ENCODE measurements at regions not wholly inside any gene's neighbourhood (a gene's known extent, or its start where the extent isn't known, plus 50 kb on each side); places are given as distances from the start of the nearest gene placed in this dataset.

DNA sequence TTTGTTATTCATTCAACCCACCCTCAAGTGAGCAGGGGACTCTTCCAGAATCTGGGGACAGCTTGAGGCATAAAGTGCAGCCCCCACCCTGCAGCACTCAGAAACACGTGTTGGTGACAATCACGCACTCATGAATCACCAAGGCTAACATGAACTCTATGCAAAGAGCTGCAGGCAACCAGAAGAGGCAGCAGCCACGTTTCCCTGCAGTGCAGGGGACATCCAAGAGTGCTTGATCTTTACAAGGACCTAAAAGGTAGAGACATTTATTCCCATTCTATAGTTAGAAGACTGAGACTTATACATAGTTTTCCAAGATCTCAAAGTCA lies 135.2 kb upstream of the GDF10 start:
- H2AFZ ChIP-seq (ENCODE audit: low read length): no peak overlapping the region
- H3K4me1 ChIP-seq (ENCODE audit: insufficient read depth, low read length, poor library complexity, severe bottlenecking): peaks cover 5% of the 10 kb centered on the region
- no peaks in the 10 kb centered on the region for H3K79me2 ChIP-seq (ENCODE audit: insufficient read depth, low read length)
- H3K36me3 ChIP-seq (ENCODE audit: insufficient read depth, low read length): no peaks in the 10 kb centered on the region
- no peaks in the 10 kb centered on the region for H3K9me2 ChIP-seq (replicated peaks; ENCODE audit: low read depth, low read length)
- no peaks in the 10 kb centered on the region for H3K27me3 ChIP-seq (ENCODE audit: insufficient read depth, low read length, poor library complexity, severe bottlenecking)
- no peaks in the 10 kb centered on the region for H3K9me3 ChIP-seq (ENCODE audit: insufficient read depth, low read depth, low read length)
- H4K20me1 ChIP-seq (ENCODE audit: insufficient read depth, low read length, poor library complexity, severe bottlenecking): no peaks in the 10 kb centered on the region
- H3K9ac ChIP-seq (ENCODE audit: low read depth, low read length, poor library complexity, severe bottlenecking): no peak overlapping the region
- TF ChIP-seq, protein P1, sequence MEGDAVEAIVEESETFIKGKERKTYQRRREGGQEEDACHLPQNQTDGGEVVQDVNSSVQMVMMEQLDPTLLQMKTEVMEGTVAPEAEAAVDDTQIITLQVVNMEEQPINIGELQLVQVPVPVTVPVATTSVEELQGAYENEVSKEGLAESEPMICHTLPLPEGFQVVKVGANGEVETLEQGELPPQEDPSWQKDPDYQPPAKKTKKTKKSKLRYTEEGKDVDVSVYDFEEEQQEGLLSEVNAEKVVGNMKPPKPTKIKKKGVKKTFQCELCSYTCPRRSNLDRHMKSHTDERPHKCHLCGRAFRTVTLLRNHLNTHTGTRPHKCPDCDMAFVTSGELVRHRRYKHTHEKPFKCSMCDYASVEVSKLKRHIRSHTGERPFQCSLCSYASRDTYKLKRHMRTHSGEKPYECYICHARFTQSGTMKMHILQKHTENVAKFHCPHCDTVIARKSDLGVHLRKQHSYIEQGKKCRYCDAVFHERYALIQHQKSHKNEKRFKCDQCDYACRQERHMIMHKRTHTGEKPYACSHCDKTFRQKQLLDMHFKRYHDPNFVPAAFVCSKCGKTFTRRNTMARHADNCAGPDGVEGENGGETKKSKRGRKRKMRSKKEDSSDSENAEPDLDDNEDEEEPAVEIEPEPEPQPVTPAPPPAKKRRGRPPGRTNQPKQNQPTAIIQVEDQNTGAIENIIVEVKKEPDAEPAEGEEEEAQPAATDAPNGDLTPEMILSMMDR (conservative IDR thresholded peaks at IDR 0.05; ENCODE audit: low read length): no peak
- no peak for TF ChIP-seq EZH2phosphoT487 (IDR thresholded peaks at IDR 0.05; ENCODE audit: borderline replicate concordance)
- no peaks in the 10 kb centered on the region for H3F3A ChIP-seq (ENCODE audit: low read depth)
- no peak overlapping the region for H3K4me2 ChIP-seq (ENCODE audit: low read depth, low read length, poor library complexity, severe bottlenecking)
- H3K4me3 ChIP-seq (ENCODE audit: low read length, poor library complexity, severe bottlenecking): no peak overlapping the region

DNA sequence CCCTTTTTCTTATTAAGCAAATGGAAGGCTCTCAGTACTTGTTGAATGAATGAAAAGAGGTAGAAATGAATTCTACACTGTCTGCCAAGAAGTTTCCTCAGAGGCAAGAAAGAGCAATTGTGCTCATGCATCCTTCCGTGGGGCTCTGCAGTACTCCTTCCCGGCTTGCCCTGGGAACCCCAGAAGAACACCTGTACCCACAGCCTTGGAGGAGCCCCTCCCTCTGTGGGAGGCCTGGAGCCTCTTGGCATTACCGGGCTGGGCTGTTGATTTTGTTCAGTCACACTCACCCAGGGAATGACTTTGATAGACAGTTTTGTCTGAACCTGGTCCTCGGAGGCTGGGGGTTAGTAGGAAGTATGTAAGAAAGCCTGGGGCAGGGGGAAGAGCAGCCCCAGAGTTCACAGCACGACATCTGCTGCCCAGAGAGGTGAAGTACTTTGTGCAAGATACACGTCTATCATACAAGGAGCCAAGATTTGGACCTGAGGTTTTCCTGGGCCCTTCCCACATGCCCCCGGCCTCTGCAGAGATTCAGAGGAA lies 134.8 kb upstream of the GDF10 start:
- Histone ChIP-seq H3K4me3 (ENCODE audit: low read length, poor library complexity, severe bottlenecking) (no peak overlapping the region), H2AFZ (ENCODE audit: low read length) (no peak overlapping the region), H3K9ac (ENCODE audit: low read depth, low read length, poor library complexity, severe bottlenecking) (no peak overlapping the region), H3K9me3 (ENCODE audit: insufficient read depth, low read depth, low read length) (no peaks in the 10 kb centered on the region), H3K79me2 (ENCODE audit: insufficient read depth, low read length) (no peaks in the 10 kb centered on the region), H4K20me1 (ENCODE audit: insufficient read depth, low read length, poor library complexity, severe bottlenecking) (no peaks in the 10 kb centered on the region), H3K4me1 (ENCODE audit: insufficient read depth, low read length, poor library complexity, severe bottlenecking) (peaks cover 5% of the 10 kb centered on the region), H3F3A (ENCODE audit: low read depth) (no peaks in the 10 kb centered on the region), H3K27me3 (ENCODE audit: insufficient read depth, low read length, poor library complexity, severe bottlenecking) (no peaks in the 10 kb centered on the region), H3K4me2 (ENCODE audit: low read depth, low read length, poor library complexity, severe bottlenecking) (no peak overlapping the region), H3K9me2 (replicated peaks; ENCODE audit: low read depth, low read length) (no peaks in the 10 kb centered on the region), H3K36me3 (ENCODE audit: insufficient read depth, low read length) (no peaks in the 10 kb centered on the region)
- TF ChIP-seq, protein P1 (conservative IDR thresholded peaks at IDR 0.05; ENCODE audit: low read length): no peak
- TF ChIP-seq EZH2phosphoT487 (IDR thresholded peaks at IDR 0.05; ENCODE audit: borderline replicate concordance): no peak

DNA sequence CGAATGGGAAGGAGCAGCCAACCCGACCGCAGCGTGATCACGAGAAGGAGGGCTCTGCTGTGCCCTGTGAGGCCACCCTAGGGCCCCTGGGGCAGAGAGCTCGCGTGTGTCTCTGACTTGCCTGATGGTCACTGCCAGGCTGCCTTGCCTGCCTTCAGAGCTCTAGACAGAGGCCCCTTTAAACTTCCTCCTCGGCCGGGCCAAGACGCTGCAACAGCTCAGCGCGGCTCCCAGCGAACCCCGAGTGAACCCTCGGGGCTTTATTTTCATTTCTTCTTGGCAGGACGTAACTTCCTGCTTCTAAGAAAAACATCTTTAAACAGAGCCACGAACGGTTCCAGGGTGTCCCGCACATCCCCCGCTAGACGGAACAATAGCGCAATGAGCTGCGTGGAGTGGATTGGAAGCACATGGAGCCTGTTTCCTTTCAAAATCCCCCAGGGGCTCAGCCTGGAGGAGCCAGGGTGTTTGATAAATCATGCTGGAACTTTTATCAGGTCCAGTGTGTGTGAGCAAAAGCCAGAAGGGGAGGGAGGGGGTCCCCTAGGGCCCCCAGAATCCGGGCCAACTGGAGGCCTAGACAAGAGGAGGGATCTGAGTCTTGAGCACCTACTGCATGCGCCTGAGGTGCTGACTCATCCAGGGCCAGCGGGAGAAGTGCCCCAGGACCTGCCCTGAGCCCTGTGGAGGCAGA lies 134.1 kb upstream of the GDF10 start:
- no peaks in the 10 kb centered on the region for H3K36me3 ChIP-seq (ENCODE audit: insufficient read depth, low read length)
- H3K4me1 ChIP-seq (ENCODE audit: insufficient read depth, low read length, poor library complexity, severe bottlenecking): peaks cover 5% of the 10 kb centered on the region
- no peaks in the 10 kb centered on the region for H3F3A ChIP-seq (ENCODE audit: low read depth)
- no peak overlapping the region for H3K9ac ChIP-seq (ENCODE audit: low read depth, low read length, poor library complexity, severe bottlenecking)
- H3K4me3 ChIP-seq (ENCODE audit: low read length, poor library complexity, severe bottlenecking): no peak overlapping the region
- no peak overlapping the region for H3K4me2 ChIP-seq (ENCODE audit: low read depth, low read length, poor library complexity, severe bottlenecking)
- H3K9me3 ChIP-seq (ENCODE audit: insufficient read depth, low read depth, low read length): no peaks in the 10 kb centered on the region
- H3K9me2 ChIP-seq (replicated peaks; ENCODE audit: low read depth, low read length): no peaks in the 10 kb centered on the region
- no peaks in the 10 kb centered on the region for H3K79me2 ChIP-seq (ENCODE audit: insufficient read depth, low read length)
- no peak overlapping the region; the same call in 1 of the 2 replicates for H2AFZ ChIP-seq (ENCODE audit: low read length)
- no peaks in the 10 kb centered on the region for H3K27me3 ChIP-seq (ENCODE audit: insufficient read depth, low read length, poor library complexity, severe bottlenecking)
- H4K20me1 ChIP-seq (ENCODE audit: insufficient read depth, low read length, poor library complexity, severe bottlenecking): no peaks in the 10 kb centered on the region
- no peak for TF ChIP-seq EZH2phosphoT487 (IDR thresholded peaks at IDR 0.05; ENCODE audit: borderline replicate concordance)
- TF ChIP-seq, protein P1 (conservative IDR thresholded peaks at IDR 0.05; ENCODE audit: low read length): no peak

Data from Loucy (cell line).